HepG2 (cell line): ENCODE measurements at regions not wholly inside any gene's neighbourhood (a gene's known extent, or its start where the extent isn't known, plus 50 kb on each side); places are given as distances from the start of the nearest gene placed in this dataset.

ENCODE experiments used
- ATAC-seq: fragments of 200-7000 bp; cut with Tn5 transposase; 3 replicates; pipeline ENCODE4 v1.9.1; 2020; ENCODE audit warnings: mild to moderate bottlenecking, moderate library complexity
- BruUV-seq: library from RNA; stranded (reverse); fragments of 400-500 nt; replicated peaks from 2 replicates; lab custom pipeline; 2021; lab: Mats Ljungman, UMichigan
- CTCF ChIA-PET: fragments of 300-600 bp; formaldehyde crosslinking; extraction: SDS; loops from one replicate; lab custom pipeline; 2021; ENCODE audit warnings: low total read pairs, inconsistent platforms, low intra/inter-chr PET ratio; lab: Yijun Ruan, JAX
- POLR2A ChIA-PET: fragments of 350-600 bp; sonication (Branson Sonifier 250); formaldehyde crosslinking; loops from one replicate; lab custom pipeline; 2020; ENCODE audit warnings: antibody characterized with exemption, inconsistent platforms; lab: Yijun Ruan, JAX
- DNase-seq: peaks from one replicate; pipeline ENCODE4 v3.0.0-alpha.2; 2015; ENCODE audit warnings: low spot score
- FAIRE-seq: peaks from 3 replicates; lab custom pipeline; 2011; peaks lifted over from hg19 to GRCh38; lab: Jason Lieb, UNC
- H2AFZ ChIP-seq: one replicate; pipeline ENCODE4 v1.6.1; 2011; ENCODE audit warnings: low read length, inconsistent platforms
- H3K27ac ChIP-seq: fragments of 300-600 bp; 3 replicates; pipeline ENCODE4 v1.8.0; 2011; ENCODE audit warnings: mixed run types, mild to moderate bottlenecking, mixed read lengths, low read length, inconsistent platforms; ENCODE audit not compliant: insufficient read depth; ENCODE audit errors: extremely low read length
- H3K27me3 ChIP-seq, 2 experiments: fragments of 200-600 bp in 1 of 2; 2 replicates in 1 of 2; 3 replicates in 1 of 2; pipeline versions ENCODE4 v1.6.0 to v1.8.0; 2011; ENCODE audit warnings: low read length in 2 of 2, mild to moderate bottlenecking in 2 of 2, moderate library complexity in 2 of 2, inconsistent platforms in 1 of 2; ENCODE audit not compliant: insufficient read depth in 2 of 2, control insufficient read depth in 1 of 2
- H3K36me3 ChIP-seq, 2 experiments: fragments of 200-600 bp in 1 of 2; replicated peaks in 1 of 2; 2 replicates in 1 of 2; 3 replicates in 1 of 2; pipeline versions ENCODE4 v1.5.1 to v1.8.0; 2011; ENCODE audit warnings: low read length in 2 of 2, inconsistent platforms in 1 of 2; ENCODE audit not compliant: insufficient read depth in 2 of 2, control insufficient read depth in 1 of 2
- H3K4me1 ChIP-seq: 2 replicates; pipeline ENCODE4 v1.5.1; 2012; ENCODE audit warnings: low read length, inconsistent platforms; ENCODE audit not compliant: insufficient read depth
- H3K4me2 ChIP-seq: 2 replicates; pipeline ENCODE4 v1.6.0; 2011; ENCODE audit warnings: low read depth, low read length, inconsistent platforms
- H3K4me3 ChIP-seq, 3 experiments: fragments of 200-600 bp in 1 of 3; sonication (generic), shearing (Covaris generic) in 1 of 3; replicated peaks in 1 of 3; 2 replicates each; pipeline ENCODE4 v1.5.1; 2011 to 2016; ENCODE audit warnings: low read length in 3 of 3, inconsistent platforms in 2 of 3, low read depth in 2 of 3, mild to moderate bottlenecking in 2 of 3, control low read depth in 1 of 3, mixed read lengths in 1 of 3; ENCODE audit not compliant: insufficient read depth in 1 of 3
- H3K79me2 ChIP-seq: one replicate; pipeline ENCODE4 v1.6.1; 2011; ENCODE audit warnings: low read length, inconsistent platforms; ENCODE audit not compliant: insufficient read depth
- H3K9ac ChIP-seq: 2 replicates; pipeline ENCODE4 v1.6.0; 2011; ENCODE audit warnings: mild to moderate bottlenecking, low read depth, low read length, inconsistent platforms; ENCODE audit not compliant: insufficient read depth
- H3K9me3 ChIP-seq: 2 replicates; pipeline ENCODE4 v1.5.1; 2012; ENCODE audit warnings: mild to moderate bottlenecking, low read length
- H4K20me1 ChIP-seq: 2 replicates; pipeline ENCODE4 v1.6.0; 2011; ENCODE audit warnings: inconsistent platforms, mild to moderate bottlenecking, low read length, moderate library complexity; ENCODE audit not compliant: insufficient read depth
- DDIT3 ChIP-seq: sonication (generic); formaldehyde crosslinking; IDR thresholded peaks from 2 replicates; pipeline ENCODE4 v1.4.0; 2020; ENCODE audit warnings: mild to moderate bottlenecking, missing genetic modification reagents
- PHF20 ChIP-seq: sonication (generic); formaldehyde crosslinking; IDR thresholded peaks from 2 replicates; pipeline ENCODE4 v1.5.0; 2020; ENCODE audit warnings: mild to moderate bottlenecking, missing genetic modification reagents
- POLR2G ChIP-seq: fragments of 200-400 bp; formaldehyde crosslinking; IDR thresholded peaks from 2 replicates; pipeline ENCODE4 v1.6.1; 2018; ENCODE audit warnings: mild to moderate bottlenecking, low read depth, low read length, moderate library complexity
- SP4 ChIP-seq: sonication (generic); formaldehyde crosslinking; IDR thresholded peaks from 2 replicates; pipeline ENCODE4 v1.8.1; 2023; ENCODE audit warnings: mild to moderate bottlenecking, missing genetic modification reagents
- TEAD2 ChIP-seq: sonication (generic); formaldehyde crosslinking; IDR thresholded peaks from 2 replicates; pipeline ENCODE4 v1.9.0; 2021; ENCODE audit warnings: missing genetic modification reagents
- ZBTB38 ChIP-seq: sonication (generic); formaldehyde crosslinking; IDR thresholded peaks from 2 replicates; pipeline ENCODE4 v1.5.1; 2020; ENCODE audit warnings: mild to moderate bottlenecking, missing genetic modification reagents
- ZNF766 ChIP-seq: sonication (generic); formaldehyde crosslinking; IDR thresholded peaks from 2 replicates; pipeline ENCODE4 v1.5.0; 2020; ENCODE audit warnings: missing genetic modification reagents, borderline replicate concordance
- WGBS: methylation state at CpG from one replicate; pipeline ENCODE4 v1.1.6; 2017; ENCODE audit warnings: low lambda C conversion rate; 5-methylcytosine and 5-hydroxymethylcytosine counted together
- in situ Hi-C: cut with HindIII; loops from 2 replicates; pipeline ENCODE4 v1.10.0; 2017; ENCODE audit warnings: low pct_unique_long_range_greater_than_20kb; ENCODE audit not compliant: extremely low pct_ligation_motif_present
- intact Hi-C: fragments of 100-400 bp; cut with micrococcal nuclease; formaldehyde crosslinking; loops from one replicate; pipeline ENCODE4 v1.10.0; 2022; ENCODE audit not compliant: unreplicated experiment
- TF ChIP-seq, protein P1 (sequence below): fragments of 450-650 bp; IDR thresholded peaks from 2 replicates; pipeline ENCODE4 v1.6.1; 2016
- TF ChIP-seq, protein P2 (sequence below): fragments of 450-650 bp; IDR thresholded peaks from 2 replicates; pipeline ENCODE4 v1.6.1; 2017
- TF ChIP-seq, protein P3 (sequence below): IDR thresholded peaks from 2 replicates; pipeline ENCODE4 v1.6.1; 2016; ENCODE audit warnings: missing biosample characterization, missing genetic modification reagents, low read depth

- Histone ChIP-seq H3K27ac (no peak overlapping the region), H4K20me1 (no peaks in the 10 kb centered on the region), H3K36me3 (no peaks in the 10 kb centered on the region), H3K27me3 (no peaks in the 10 kb centered on the region), H3K9me3 (no peaks in the 10 kb centered on the region), H3K4me3 (no peak overlapping the region), H3K9ac (no peak overlapping the region), H3K79me2 (no peaks in the 10 kb centered on the region), H2AFZ (no peak overlapping the region), H3K4me1 (no peaks in the 10 kb centered on the region), H3K4me2 (no peak overlapping the region)
- CTCF ChIA-PET: no interaction called here
- TF ChIP-seq, protein P1, sequence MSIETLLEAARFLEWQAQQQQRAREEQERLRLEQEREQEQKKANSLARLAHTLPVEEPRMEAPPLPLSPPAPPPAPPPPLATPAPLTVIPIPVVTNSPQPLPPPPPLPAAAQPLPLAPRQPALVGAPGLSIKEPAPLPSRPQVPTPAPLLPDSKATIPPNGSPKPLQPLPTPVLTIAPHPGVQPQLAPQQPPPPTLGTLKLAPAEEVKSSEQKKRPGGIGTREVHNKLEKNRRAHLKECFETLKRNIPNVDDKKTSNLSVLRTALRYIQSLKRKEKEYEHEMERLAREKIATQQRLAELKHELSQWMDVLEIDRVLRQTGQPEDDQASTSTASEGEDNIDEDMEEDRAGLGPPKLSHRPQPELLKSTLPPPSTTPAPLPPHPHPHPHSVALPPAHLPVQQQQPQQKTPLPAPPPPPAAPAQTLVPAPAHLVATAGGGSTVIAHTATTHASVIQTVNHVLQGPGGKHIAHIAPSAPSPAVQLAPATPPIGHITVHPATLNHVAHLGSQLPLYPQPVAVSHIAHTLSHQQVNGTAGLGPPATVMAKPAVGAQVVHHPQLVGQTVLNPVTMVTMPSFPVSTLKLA: peak; percentile 31; the same call in 1 of the 2 replicates
- no peak for TF ChIP-seq DDIT3 (CRISPR knock-in tag)
- intact Hi-C loops (no loop called here), in situ Hi-C loops (no loop called here)
- no peak for DNase-seq
- no peak for ATAC-seq
- WGBS: 38% methylated on average over 4 of the region's 4 CpGs
- POLR2A ChIA-PET: no interaction called here
- no peak for FAIRE-seq
- BruUV-seq: no TSS peak
These were observed 62.5 kb upstream of the CD44 start for GRCh38 chr11:35076201-35077100.

- no peak for DNase-seq
- ChIA-PET POLR2A (no interaction called here), CTCF (no interaction called here)
- no TSS peak for BruUV-seq
- Histone ChIP-seq H3K4me1 (no peaks in the 10 kb centered on the region), H3K27ac (no peak overlapping the region), H4K20me1 (no peaks in the 10 kb centered on the region), H3K79me2 (no peaks in the 10 kb centered on the region), H3K4me2 (no peak overlapping the region), H3K9me3 (no peaks in the 10 kb centered on the region), H3K36me3 (no peaks in the 10 kb centered on the region), H3K9ac (no peak overlapping the region), H3K4me3 (no peak overlapping the region), H2AFZ (no peak overlapping the region), H3K27me3 (no peaks in the 10 kb centered on the region)
- intact Hi-C loops (no loop called here), in situ Hi-C loops (no loop called here)
- ATAC-seq: no peak
- no peak for TF ChIP-seq TEAD2 (CRISPR knock-in tag)
- no peak for TF ChIP-seq PHF20
- TF ChIP-seq, protein P2, sequence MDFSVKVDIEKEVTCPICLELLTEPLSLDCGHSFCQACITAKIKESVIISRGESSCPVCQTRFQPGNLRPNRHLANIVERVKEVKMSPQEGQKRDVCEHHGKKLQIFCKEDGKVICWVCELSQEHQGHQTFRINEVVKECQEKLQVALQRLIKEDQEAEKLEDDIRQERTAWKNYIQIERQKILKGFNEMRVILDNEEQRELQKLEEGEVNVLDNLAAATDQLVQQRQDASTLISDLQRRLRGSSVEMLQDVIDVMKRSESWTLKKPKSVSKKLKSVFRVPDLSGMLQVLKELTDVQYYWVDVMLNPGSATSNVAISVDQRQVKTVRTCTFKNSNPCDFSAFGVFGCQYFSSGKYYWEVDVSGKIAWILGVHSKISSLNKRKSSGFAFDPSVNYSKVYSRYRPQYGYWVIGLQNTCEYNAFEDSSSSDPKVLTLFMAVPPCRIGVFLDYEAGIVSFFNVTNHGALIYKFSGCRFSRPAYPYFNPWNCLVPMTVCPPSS: no peak
- no peak for TF ChIP-seq SP4
- no peak for TF ChIP-seq POLR2G
- TF ChIP-seq ZBTB38 (CRISPR knock-in tag): no peak
- TF ChIP-seq, protein P3, sequence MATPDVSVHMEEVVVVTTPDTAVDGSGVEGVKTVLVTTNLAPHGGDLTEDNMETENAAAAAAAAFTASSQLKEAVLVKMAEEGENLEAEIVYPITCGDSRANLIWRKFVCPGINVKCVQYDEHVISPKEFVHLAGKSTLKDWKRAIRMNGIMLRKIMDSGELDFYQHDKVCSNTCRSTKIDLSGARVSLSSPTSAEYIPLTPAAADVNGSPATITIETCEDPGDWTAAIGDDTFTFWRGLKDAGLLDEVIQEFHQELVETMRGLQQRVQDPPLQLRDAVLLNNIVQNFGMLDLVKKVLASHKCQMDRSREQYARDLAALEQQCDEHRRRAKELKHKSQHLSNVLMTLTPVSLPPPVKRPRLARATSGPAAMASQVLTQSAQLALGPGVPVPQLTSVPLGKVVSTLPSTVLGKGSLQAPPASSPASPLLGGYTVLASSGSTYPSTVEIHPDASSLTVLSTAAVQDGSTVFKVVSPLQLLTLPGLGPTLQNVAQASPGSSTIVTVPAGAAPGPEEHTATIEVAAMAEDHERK (CRISPR knock-in tag): no peak
- TF ChIP-seq ZNF766: no peak
- no peak for FAIRE-seq
- 16% methylated on average over 5 of the region's 5 CpGs for WGBS
These were observed 61.1 kb upstream of the CD44 start for GRCh38 chr11:35077709-35078469.
